ENCODE measurements at regions not wholly inside any gene's neighbourhood (a gene's known extent, or its start where the extent isn't known, plus 50 kb on each side); places are given as distances from the start of the nearest gene placed in this dataset.

- Histone ChIP-seq H3K4me1 (no peaks in the 10 kb centered on the region), H3K36me3 (no peaks in the 10 kb centered on the region), H3K27ac (no peak overlapping the region), H3K27me3 (no peaks in the 10 kb centered on the region), H3K4me3 (replicated peaks in 1 of 3) (no peak overlapping the region), H3K9me3 (no peaks in the 10 kb centered on the region)
- no peak for DNase-seq
- intact Hi-C loops (cut with DNase I) = no loop called here
- no peak for TF ChIP-seq POLR2A (IDR thresholded peaks at IDR 0.05)
- no peak for TF ChIP-seq CTCF (IDR thresholded peaks at IDR 0.05)
Measured at GRCh38 chr12:97989366-97989940, 525.9 kb upstream of the TMPO start.

- Histone ChIP-seq H3K27ac (no peak overlapping the region), H3K4me1 (no peaks in the 10 kb centered on the region), H3K4me3 (replicated peaks in 1 of 3) (no peak overlapping the region), H3K36me3 (no peaks in the 10 kb centered on the region), H3K27me3 (no peaks in the 10 kb centered on the region), H3K9me3 (no peaks in the 10 kb centered on the region)
- intact Hi-C loops (cut with DNase I) = no loop called here
- 92 to 93% methylated on average over 2 of the region's 2 CpGs for WGBS, 2 donors
- DNase-seq = no peak
- TF ChIP-seq POLR2A (IDR thresholded peaks at IDR 0.05) = no peak
- no peak for TF ChIP-seq CTCF (IDR thresholded peaks at IDR 0.05)
Measured at GRCh38 chr12:97994746-97995484, 520.5 kb upstream of the TMPO start.

GRCh38 chr12:97995559-97995958 lies 519.8 kb upstream of the TMPO start:
- TF ChIP-seq POLR2A (IDR thresholded peaks at IDR 0.05) = no peak
- TF ChIP-seq CTCF (IDR thresholded peaks at IDR 0.05) = no peak
- WGBS, 2 donors = 66 to 83% methylated on average over 2 of the region's 2 CpGs
- no peaks in the 10 kb centered on the region for H3K4me1 ChIP-seq
- no peak for DNase-seq
- H3K4me3 ChIP-seq (replicated peaks in 1 of 3) = no peak overlapping the region
- no peak overlapping the region for H3K27ac ChIP-seq
- H3K36me3 ChIP-seq = no peaks in the 10 kb centered on the region
- no peaks in the 10 kb centered on the region for H3K27me3 ChIP-seq
- no peaks in the 10 kb centered on the region for H3K9me3 ChIP-seq
- intact Hi-C loops (cut with DNase I) = no loop called here

- intact Hi-C loops (cut with DNase I) = no loop called here
- TF ChIP-seq POLR2A (IDR thresholded peaks at IDR 0.05) (no peak), CTCF (IDR thresholded peaks at IDR 0.05) (no peak)
- Histone ChIP-seq H3K4me1 (no peaks in the 10 kb centered on the region), H3K36me3 (no peaks in the 10 kb centered on the region), H3K27me3 (no peaks in the 10 kb centered on the region), H3K4me3 (replicated peaks in 1 of 3) (no peak overlapping the region), H3K9me3 (no peaks in the 10 kb centered on the region), H3K27ac (no peak overlapping the region)
- 79 to 84% methylated on average over 3 of the region's 3 CpGs for WGBS, 2 donors
- no peak for DNase-seq
Measured at GRCh38 chr12:98001430-98001829, 514.0 kb upstream of the TMPO start.

- H3K27me3 ChIP-seq = no peaks in the 10 kb centered on the region
- H3K4me3 ChIP-seq (replicated peaks in 1 of 3) = no peak overlapping the region
- no peak overlapping the region for H3K27ac ChIP-seq
- peak; percentile 63 to 70 for DNase-seq
- no peaks in the 10 kb centered on the region for H3K36me3 ChIP-seq
- H3K4me1 ChIP-seq = no peaks in the 10 kb centered on the region
- intact Hi-C loops (cut with DNase I) = no loop called here
- no peaks in the 10 kb centered on the region for H3K9me3 ChIP-seq
- whole genome bisulfite sequencing, 2 donors = 33 to 37% methylated on average over 9 of the region's 9 CpGs
- peak; percentile 18 to 62 (median 46) for TF ChIP-seq CTCF (IDR thresholded peaks at IDR 0.05)
- TF ChIP-seq POLR2A (IDR thresholded peaks at IDR 0.05) = no peak
Measured at GRCh38 chr12:98002887-98003493, 512.4 kb upstream of the TMPO start.

All from thyroid gland (tissue), 4 donors.